Activated CD4-positive, alpha-beta T cell treated with anti-CD3 and anti-CD28 coated beads, Interleukin-2, amount 50 U/mL, for 48 hours (primary cell): ENCODE measurements at regions not wholly inside any gene's neighbourhood (a gene's known extent, or its start where the extent isn't known, plus 50 kb on each side); places are given as distances from the start of the nearest gene placed in this dataset.

Experiments
- DNase-seq, 2 experiments: peaks; one replicate each; pipeline ENCODE4 v3.0.0-alpha.2; 2020

DNA sequence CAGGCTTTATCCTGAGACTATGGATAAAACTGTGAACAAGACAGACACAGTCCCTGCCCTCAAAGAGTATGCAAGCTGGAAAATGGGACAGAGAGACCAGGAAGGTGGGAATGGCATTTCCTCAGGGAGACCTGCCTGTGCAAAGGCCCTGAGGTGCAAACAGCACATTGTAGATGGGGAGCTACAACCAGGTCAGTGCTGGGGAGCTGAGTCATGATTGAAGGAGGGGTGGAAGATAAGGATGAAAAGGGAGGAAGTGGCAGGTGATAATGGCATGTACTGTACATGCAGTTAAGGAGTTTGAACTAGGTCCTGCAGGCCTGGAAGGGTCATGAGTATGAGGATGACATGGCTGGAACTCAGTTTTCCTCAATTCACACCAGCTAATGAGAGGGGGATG lies 75.5 kb upstream of the BOD1 start:
- no peak for DNase-seq

DNA sequence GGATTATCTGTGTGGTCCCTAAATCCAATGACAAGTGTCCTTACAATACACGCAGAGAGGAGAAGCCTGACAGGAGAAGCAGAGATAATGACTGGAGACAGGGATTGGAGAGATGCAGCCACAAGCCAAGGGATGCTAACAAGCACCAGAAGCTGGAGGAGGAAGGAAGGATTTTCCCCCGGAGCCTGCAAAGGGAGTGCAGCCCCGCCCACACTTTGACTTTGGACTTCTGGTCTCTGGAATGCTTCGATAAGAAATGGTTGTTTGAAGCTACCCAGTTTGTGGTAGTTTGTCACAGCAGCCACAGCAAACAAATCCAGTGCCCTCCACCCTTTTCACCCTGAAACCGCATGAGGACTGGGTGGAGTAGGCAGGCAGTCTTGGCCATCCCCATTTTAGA lies 77.2 kb upstream of the BOD1 start:
- no peak for DNase-seq

DNA sequence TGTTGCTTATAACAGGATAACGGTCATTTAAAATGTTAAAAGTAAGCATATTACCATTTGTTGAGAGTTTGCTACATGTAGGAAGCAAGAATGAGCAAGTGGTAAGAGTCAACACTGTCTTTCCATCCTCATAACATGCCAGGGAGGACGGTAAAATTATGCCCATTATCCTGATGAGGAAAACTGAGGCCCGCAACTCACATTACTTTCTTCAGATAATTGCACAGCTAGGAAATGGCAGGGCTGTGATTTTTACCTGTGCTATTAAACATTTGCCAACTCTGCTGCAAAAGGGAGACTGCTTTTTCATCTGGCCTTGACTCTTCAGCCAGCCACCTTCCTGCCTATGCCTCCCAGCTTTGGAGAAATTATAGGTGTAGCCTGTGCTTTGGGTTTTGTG lies 79.8 kb upstream of the BOD1 start:
- no peak for DNase-seq

DNA sequence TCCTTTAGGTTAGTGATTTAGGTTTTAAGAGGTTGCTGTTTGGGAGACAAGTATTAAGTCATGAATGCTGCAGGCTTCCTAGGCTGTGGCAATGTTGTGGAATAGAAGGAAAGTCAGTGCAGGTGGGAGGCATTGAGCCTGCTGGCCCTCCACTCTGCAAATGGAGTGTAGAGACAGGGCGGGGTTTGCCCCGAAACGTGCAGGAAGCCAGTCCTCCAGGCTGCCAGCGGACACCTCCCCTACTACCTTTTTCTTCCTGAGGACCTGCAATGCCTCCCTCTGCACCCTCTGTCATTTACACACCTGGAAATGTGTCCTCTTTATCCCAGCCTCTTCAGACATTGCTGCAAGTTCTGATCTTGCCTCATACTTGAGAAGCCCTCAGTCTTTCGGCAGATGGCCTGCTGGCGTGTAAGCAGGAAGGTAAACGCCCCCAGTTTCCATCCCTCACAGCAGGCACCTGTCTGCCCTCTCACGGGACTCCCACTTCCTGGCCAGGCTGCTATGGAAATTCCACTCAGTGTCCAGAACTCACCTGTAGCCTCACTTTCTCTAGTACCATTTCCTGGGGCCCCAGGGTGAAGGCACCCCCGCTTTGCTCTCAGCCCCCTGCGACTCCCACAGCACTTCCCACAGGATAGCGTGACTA lies 81.6 kb upstream of the BOD1 start:
- DNase-seq = no peak

DNA sequence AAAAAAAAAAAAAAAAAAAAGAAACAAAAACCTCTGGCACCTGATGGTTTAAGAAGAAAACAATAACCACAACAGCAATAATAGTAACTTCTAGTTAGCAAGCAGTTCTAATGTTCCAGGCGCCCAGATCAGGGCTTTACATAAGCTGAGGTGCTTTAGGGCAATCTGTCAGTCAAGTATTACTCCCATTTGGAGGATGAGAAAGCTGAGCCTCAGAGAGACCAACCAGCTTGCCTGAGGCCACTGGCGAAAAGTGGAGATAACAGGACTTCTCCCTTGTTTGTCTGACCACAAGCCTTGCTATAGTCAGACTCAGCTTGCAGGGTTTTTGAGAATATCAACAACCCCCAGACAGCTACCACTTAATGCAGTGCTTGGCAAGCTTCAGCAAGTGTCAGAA lies 83.5 kb upstream of the BOD1 start:
- no peak for DNase-seq

DNA sequence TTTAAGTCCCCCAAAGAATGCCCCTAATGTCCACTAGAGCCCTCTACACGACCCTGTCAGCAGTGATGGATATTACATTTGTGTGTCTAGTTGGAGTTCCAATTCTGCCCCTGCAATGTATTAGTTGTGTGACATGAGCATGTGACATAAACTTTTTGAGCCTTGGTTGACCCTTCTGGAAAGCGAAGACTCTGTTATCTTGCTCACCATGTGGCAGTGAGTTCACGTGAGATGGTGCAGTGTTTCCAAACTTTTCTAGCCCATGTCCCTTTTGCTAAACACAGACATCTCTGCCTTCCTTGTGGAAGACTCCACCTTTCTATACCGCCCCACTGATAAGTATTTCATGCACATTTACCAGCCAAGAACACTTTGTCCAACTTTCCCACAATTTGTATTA lies 87.0 kb upstream of the BOD1 start:
- DNase-seq = no peak

DNA sequence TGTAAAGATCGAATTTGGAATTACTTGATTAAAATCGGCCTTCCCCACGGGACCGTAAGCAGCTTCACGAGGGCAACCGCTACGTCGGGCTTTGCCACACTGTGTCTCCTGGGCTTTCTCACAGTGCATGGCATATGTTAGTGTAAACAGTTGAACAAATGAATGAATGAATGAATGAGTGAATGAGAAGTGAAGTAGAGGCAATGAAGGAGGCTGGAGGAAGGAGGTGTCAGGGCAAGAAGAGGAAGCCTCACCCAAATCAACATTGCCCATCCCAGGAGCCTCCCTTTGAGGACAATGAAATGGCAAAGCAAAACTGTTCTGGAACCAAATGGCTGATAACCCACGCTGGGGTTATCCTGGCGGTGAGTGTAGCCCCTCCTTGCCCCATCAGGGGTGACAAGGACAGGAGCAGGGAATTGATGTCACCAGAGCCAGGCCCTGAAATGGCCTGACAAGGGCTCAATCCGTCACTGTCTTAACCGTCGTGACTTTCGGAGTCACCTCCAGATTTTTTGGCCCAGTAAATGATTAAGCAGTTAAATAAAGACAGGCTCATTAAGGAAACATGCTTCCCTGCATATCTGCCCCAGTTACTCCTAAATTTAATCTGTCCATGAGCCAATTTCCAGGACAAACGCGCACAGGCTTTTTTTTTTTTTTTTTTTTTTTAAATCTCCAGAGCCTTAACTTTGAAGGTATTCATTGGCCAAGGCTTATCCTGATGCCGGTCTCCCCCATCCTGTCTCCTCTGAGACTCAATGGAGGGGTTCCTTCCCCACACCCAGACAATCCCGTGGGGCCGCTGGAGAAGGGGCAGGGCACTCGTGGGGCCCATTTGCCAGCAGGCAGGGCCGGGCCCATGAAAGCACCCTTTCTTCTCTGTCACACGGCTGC lies 88.4 kb upstream of the BOD1 start:
- DNase-seq = no peak

DNA sequence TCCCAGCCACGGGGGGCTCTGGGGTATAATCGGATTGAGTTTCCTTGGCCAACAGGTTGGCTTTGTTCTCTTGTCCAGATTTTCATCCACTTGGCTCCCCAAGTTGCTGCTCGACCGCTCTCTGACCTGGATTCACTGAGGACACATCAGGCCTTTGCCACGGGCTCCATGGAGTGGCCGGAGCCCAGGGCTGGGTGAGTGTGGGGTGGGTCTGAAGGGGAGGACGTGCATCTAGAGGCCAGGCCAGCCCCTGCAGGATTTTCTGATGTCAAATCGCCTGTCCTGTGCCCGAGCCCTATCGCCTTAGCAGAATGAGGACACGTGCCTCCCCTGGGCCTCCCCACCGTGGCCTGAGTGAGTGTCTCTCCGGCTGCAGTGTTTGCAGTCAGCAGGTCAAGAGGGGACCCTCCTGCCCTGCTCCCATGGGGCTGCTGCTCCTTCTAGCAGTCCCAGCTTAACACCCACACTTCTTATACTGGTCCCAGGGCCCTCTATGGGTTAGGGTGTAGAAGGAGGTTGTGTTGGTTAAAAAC lies 89.1 kb upstream of the BOD1 start:
- no peak for DNase-seq

DNA sequence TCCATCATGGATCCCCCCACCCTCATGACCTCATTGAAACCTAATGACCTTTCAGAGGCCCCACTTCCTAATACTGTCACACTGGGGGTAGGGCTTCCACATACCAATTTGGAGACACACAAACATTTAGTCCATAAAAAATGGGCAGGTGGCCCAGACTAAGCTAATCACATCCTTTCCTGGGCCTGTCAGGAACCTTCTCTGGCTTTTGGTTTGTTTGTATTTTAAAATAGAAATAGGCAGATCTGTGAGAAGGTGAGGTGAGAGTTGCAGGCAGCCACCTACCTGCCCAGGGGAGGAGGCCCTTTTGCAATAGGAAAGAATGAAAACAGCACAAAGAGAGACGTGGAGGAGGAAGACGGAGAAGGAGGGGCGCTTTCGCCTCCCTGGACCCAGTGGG lies 90.2 kb upstream of the BOD1 start:
- DNase-seq = no peak

DNA sequence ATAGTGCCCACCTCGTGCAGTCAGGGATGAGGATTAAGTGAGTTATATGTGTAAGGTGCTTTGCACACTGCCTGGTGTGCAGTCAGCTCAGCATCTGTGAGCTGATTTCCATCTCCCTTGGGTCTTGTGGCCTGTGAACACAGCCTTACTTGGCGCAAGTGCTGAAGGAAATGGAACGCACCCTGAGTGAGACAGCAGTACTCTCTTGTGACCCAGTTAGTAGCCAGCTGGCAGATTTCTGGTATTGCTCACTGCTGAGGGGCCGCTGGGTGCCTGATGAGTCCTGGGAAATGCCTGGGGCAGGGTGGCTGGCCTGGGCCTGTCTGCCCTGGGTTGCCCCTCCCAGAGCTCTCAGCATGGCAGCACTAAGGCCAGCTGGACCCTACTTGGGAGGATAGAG lies 90.9 kb upstream of the BOD1 start:
- no peak for DNase-seq

DNA sequence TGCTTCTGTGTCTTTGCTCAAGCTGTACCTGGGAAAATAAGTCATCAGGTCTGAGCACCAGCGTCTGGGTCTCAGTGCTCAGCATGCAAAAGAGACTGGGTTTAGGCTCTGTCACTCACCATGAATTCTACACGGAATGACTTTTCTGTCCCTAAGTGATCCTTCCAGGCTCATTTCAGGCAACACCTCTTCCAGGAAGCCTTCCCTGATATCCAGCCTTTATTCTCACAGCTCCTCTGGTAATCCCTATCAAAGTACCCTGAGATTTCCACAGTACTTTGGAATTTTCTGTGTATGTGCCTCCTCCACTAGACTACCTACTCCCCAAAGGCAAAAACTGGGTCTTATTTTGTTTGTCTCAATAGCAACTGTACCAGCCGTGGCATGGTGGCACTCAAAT lies 92.7 kb upstream of the BOD1 start:
- DNase-seq = no peak

DNA sequence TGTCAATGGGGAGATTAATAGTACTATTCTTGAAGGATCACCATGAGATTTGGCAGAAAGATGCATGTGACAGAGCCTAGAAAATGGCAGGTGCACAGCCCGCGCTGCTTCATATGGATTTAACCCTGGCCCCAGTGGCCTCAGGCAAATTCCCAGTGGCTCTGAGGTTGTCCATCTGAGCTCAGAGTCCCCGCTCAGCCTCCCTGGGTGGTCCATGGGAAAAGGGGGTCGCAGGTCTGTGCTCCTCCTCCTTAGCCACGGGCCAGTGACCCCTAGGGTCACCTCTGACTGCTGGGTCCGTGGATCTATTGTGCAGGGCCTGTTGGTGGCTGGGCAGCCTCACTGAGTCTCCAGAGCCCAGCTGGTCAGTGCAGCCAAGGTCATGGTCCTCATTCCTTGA lies 93.3 kb upstream of the BOD1 start:
- no peak for DNase-seq

DNA sequence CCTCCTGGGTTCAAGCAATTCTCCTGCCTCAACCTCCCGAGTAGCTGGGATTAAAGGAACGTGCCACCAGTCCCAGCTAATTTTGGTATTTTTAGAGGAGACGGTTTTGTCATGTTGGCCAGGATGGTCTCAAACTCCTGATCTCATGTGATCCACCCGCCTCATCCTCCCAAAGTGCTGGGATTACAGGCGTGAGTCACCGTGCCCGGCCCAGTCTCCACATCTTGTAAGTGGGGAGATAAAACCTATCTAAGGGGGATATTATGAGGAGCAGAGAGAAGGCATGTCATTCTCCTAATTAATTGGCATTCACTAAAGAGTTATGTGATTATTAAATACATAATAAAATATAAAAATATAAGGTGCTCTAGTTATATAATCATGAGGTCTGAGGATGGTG lies 94.1 kb upstream of the BOD1 start:
- DNase-seq = no peak

DNA sequence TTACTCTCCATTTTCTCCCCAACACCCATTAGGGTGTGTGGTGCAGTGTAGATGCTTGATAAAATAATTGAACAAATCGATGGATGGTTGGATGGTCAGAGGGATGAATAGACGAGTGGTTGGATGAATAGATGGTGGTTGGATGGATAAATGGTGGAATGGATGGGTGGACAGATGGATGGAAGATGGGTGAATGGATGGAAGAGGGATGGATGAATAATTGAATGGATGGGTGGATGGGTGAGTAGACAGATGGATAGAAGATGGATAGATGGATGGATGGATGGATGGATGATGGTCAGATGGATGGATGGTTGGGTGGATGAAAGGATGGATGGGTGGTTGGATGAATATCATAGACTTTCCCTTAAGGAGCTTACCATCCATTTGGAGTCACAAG lies 95.0 kb upstream of the BOD1 start:
- DNase-seq = no peak

DNA sequence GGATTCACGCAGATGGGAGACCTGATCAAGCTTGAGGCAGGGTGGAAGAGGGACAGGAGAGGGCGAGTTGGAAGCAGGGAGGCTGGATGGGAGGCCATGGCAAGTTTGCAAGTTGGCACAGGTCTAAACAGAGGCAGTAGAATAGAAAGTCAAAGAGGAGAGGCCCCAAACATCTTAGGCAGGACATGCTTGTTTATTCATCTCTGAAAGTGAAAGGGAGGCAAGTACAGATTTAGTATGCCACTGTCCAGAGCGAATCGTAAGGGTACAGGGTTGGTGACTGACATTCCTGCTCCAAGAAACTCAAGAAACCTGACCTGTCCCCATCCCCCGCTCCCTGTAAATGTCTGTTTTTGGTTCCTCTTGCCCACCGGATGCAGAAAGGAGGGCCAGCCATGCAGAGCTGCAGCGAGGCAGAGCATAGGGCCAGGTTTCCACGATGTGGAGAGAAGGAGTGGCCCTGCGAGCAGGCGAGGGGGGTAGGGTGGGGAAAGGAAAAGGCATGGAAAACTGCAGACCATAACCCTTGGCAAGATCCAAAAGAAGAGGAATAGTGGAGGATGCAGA lies 96.2 kb upstream of the BOD1 start:
- no peak for DNase-seq

DNA sequence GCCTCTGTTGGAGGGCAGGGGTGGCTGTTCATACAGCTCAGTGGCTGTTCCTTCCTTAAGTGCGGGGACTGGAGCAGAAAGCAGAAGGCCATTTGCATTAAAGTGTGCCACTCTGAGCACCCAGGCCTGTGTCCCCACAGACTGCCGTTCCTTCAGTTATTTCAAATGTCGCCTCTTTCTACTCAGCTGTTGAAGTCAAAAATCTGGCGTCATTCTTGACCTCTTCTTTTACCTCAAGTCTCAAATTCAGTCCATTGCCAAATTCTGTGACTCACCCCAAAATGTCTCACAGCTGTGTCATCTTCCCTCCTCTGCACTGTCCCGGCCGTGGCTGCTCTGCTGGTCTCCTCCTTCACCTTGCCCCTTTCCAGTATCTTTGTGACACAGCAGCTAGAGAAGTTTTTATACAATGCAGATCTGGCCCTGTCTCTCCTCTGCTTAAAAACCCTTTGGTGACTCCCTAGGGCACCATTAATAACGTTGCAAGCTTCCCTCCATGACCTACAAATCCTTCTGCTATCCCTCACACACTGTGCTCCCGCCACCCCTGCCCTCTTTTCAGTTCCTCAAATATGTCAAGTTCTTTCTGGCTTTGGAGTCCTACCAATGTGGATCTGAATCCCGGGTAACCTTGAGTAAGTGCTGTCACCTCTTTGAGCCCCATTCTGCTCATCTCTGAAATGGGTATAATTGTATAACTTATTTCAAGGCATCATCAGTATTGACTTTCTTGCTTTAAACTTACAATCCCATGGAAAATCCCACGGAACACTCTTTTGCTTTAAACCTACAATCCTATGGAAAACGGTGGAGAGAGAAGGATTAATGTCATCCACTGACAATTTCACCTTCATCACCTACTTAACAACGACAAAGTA lies 98.3 kb upstream of the BOD1 start:
- DNase-seq = no peak

DNA sequence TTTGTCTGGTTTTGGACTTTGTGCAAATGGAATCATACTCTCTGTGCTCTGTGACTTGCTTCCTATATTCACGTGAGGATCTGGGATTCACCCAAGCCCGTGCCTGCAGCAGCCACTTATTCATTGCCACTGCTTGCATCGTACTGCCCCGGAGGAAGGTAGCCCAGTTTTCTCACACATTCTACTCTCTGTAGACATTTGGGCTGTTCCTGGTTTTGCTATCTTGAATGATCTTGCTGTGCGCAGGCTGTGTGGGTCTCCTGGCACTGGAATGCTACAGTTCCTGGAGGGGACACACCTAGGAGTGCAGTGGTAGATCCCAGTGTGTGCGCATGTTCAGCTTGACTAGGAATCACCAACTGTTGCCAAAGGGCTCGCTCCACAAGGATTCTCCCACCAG lies 99.2 kb upstream of the BOD1 start:
- DNase-seq = no peak

DNA sequence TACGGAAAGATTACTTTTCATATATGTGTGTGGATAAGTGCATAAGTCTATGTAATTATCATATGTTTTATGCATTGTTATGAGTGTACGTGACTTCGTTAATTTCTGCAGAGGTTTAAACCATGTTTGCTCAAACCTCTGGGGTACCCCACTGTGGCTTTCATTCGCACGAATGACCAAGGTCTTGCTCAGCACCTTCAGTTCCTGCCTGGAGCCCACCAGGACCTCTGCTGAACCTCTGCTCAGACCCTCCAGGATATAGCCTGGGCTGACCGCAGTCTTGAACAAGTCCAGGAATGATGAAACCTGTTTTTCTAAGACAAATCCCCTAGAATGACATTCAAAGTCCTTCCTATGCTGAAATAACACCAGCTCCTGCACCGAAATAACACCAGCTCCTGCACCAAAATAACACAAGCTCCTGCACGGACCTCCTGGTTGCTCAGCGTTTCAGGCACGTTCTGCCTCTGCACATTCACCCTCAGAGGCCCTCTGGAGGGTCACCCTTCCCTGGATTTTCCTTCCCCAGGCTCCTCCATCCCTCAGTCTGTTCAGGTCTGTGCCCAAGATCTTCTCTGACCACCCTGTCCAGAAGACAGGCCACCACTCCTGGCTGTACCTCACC lies 99.7 kb upstream of the BOD1 start:
- no peak for DNase-seq

DNA sequence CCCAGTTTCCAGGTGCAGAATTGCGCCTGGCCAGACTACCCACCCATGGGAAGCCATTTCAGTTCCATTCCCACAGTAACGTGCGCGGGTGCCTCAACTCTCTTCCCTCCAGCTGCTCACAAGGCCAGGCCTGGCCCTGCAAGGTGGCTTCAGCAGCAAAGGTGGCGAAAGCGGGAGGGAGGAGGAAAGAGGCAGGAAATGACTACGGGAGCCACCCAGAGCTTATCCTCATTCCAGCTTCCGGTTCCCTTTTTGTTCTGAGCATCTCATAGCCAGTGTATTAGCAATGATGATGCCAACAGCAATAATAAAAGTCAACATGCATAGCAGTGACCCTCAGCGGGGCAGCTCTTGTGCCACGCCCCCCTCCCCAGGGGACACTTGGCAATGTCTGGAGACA lies 101.5 kb upstream of the BOD1 start:
- no peak for DNase-seq

DNA sequence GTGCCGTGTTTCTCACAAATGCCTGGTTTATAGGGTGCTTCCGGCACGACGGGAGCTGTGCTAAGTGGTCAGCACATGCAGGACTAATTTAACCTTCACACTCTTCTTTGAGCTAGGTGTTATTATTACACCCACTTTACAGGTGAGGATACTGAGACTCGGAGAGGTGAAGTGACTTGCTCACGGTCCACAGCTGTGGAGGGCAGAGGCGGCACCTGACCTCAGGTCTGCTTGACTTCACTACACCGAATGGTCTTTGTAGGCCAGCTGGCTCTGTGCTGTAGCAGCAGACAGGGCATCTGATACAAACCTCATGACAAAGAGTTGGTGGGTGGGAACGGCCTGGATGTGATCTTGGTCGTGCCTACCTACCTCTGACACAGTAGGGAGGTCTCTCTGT lies 102.0 kb upstream of the BOD1 start:
- no peak for DNase-seq

DNA sequence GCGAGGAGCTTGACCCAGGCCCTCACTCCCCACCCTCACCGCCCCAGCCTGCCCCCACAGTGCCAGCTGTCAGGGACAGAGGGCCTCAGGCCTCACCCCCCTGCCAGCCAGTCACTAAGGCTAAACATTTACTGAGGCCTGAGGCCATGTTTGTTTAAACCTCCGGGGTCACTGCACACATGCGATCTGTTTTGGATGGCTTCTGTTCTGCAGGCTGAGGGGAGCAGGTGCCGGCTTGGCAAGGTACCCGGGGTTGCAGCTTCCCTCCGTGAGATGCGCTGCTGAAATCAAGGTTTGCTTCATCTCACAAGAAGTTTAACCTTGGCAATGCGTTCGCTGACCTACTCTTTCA lies 103.3 kb upstream of the BOD1 start:
- DNase-seq = no peak

DNA sequence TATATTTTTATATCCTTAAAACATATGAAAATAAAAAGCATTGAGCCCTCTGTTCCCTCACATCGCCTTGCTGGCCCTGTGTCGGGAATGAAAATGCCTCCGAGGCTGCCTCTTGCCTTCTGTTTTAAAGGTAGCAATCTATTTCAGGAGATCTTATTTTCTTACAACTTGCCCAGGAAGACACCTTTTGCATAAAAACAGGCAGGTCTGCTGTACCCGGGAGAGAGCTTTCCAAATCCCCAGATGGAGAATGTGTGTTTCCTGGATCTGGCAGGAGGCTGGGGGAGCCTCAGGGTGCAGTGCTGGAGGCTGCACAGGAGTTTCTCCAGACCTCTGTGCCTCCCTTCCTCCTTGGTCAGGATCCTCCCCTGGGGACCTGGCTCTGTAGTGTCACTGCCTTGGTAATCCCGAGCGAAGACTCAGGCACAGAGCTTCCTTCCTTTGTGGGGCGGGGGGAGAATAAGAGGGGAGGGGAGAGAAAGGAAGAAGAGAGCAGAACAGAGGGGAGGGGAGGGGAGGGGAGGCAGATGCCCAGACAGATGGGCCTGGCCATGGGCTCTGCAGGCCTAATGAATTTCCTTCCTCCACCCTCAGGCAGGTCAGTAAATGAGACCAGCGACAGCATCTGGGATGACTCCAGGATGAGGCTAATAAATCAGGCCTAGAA lies 104.0 kb upstream of the BOD1 start:
- DNase-seq = no peak
